B cell (primary cell): ENCODE measurements at regions not wholly inside any gene's neighbourhood (a gene's known extent, or its start where the extent isn't known, plus 50 kb on each side); places are given as distances from the start of the nearest gene placed in this dataset.

Experiments used
- ATAC-seq: fragments of 200-7000 bp; cut with Tn5 transposase; one replicate; pipeline ENCODE4 v1.10.0; 2021; ENCODE audit warnings: low read depth, mild to moderate bottlenecking, moderate number of reproducible peaks, moderate library complexity
- CTCF ChIA-PET: fragments of 350-600 bp; sonication (Branson Sonifier 250); formaldehyde crosslinking; loops from one replicate; lab custom pipeline; 2021; ENCODE audit warnings: antibody characterized with exemption, inconsistent platforms; lab: Charles Lee
- POLR2A ChIA-PET: fragments of 350-600 bp; sonication (Branson Sonifier 250); formaldehyde crosslinking; loops from one replicate; lab custom pipeline; 2021; ENCODE audit warnings: antibody characterized with exemption; lab: Charles Lee
- DNase-seq: peaks from one replicate; pipeline ENCODE4 v3.0.0; 2013
- H2AFZ ChIP-seq: 2 replicates; pipeline ENCODE4 v1.6.1; 2012; ENCODE audit warnings: mild to moderate bottlenecking, low read depth, low read length; ENCODE audit not compliant: insufficient read depth, poor library complexity, severe bottlenecking
- H3K27ac ChIP-seq, 2 donors: 1 replicate in 1 of 2; 2 replicates in 1 of 2; pipeline ENCODE4 v1.5.1; 2012 to 2013; ENCODE audit warnings: low read length in 2 of 2, mild to moderate bottlenecking in 2 of 2, moderate library complexity in 1 of 2
- H3K27me3 ChIP-seq, 4 experiments: fragments of 200-600 bp in 1 of 4; sonication (generic) in 1 of 4; replicated peaks in 1 of 4; 1 replicate in 2 of 4; 2 replicates in 2 of 4; pipeline versions ENCODE4 v1.6.1 to v1.7.0; 2013 to 2016; ENCODE audit warnings: low read length in 3 of 4, mild to moderate bottlenecking in 2 of 4, mixed read lengths in 1 of 4, moderate library complexity in 1 of 4; ENCODE audit not compliant: insufficient read depth in 4 of 4, control insufficient read depth in 3 of 4; ENCODE audit errors: control extremely low read depth in 1 of 4
- H3K36me3 ChIP-seq, 2 experiments: replicated peaks in 1 of 2; 1 replicate in 1 of 2; 2 replicates in 1 of 2; pipeline versions ENCODE4 v1.6.1 to v1.7.1; 2013; ENCODE audit warnings: low read length in 1 of 2; ENCODE audit not compliant: insufficient read depth in 2 of 2, control insufficient read depth in 1 of 2; ENCODE audit errors: control extremely low read depth in 1 of 2, extremely low read depth in 1 of 2
- H3K4me1 ChIP-seq, 2 donors: fragments of 200-600 bp in 1 of 2; sonication (generic) in 1 of 2; 1 replicate in 1 of 2; 2 replicates in 1 of 2; pipeline versions ENCODE4 v1.5.1 to v1.6.1; 2013 to 2017; ENCODE audit warnings: low read length in 2 of 2; ENCODE audit not compliant: control insufficient read depth in 2 of 2, insufficient read depth in 2 of 2
- H3K4me2 ChIP-seq: replicated peaks from 2 replicates; pipeline ENCODE3; 2012; ENCODE audit warnings: mild to moderate bottlenecking, low read depth, low read length; ENCODE audit not compliant: poor library complexity, severe bottlenecking
- H3K4me3 ChIP-seq, 5 experiments: fragments of 200-600 bp in 1 of 5; sonication (generic) in 1 of 5; 1 replicate in 3 of 5; 2 replicates in 2 of 5; pipeline versions ENCODE4 v1.5.1 to v1.7.0; 2011 to 2016; ENCODE audit warnings: low read length in 4 of 5, mild to moderate bottlenecking in 4 of 5, low read depth in 2 of 5, control low read depth in 1 of 5, moderate library complexity in 1 of 5; ENCODE audit not compliant: insufficient read depth in 1 of 5; ENCODE audit errors: control extremely low read depth in 1 of 5, extremely low read depth in 1 of 5
- H3K79me2 ChIP-seq: fragments of 200-600 bp; sonication (generic); one replicate; pipeline ENCODE4 v1.6.0; 2016; ENCODE audit warnings: low read length; ENCODE audit not compliant: control insufficient read depth, insufficient read depth
- H3K9ac ChIP-seq: fragments of 200-600 bp; sonication (generic); 2 replicates; pipeline ENCODE4 v1.6.1; 2017; ENCODE audit warnings: mild to moderate bottlenecking, low read length, moderate library complexity
- H3K9me3 ChIP-seq, 3 donors: one replicate each; pipeline versions ENCODE4 v1.6.1 to v1.7.1; 2013; ENCODE audit warnings: low read length in 2 of 3; ENCODE audit not compliant: control insufficient read depth in 2 of 3, insufficient read depth in 1 of 3; ENCODE audit errors: control extremely low read depth in 1 of 3
- H4K20me1 ChIP-seq: 2 replicates; pipeline ENCODE4 v1.6.0; 2012; ENCODE audit warnings: mild to moderate bottlenecking, low read length; ENCODE audit not compliant: insufficient read depth, control insufficient read depth, poor library complexity, severe bottlenecking
- H3K27ac Mint-ChIP-seq: one replicate; pipeline ENCODE4 v1.8.0; 2021; ENCODE audit warnings: mixed read lengths
- H3K27me3 Mint-ChIP-seq: one replicate; pipeline ENCODE4 v1.8.0; 2021; ENCODE audit warnings: mixed read lengths
- H3K4me1 Mint-ChIP-seq: one replicate; pipeline ENCODE4 v1.8.0; 2021; ENCODE audit warnings: mixed read lengths
- H3K4me3 Mint-ChIP-seq: one replicate; pipeline ENCODE4 v1.8.0; 2021; ENCODE audit warnings: mixed read lengths
- H3K9me3 Mint-ChIP-seq: one replicate; pipeline ENCODE4 v1.8.0; 2022; ENCODE audit warnings: mixed read lengths; ENCODE audit not compliant: insufficient read depth
- EZH2 ChIP-seq: IDR thresholded peaks from 2 replicates; pipeline ENCODE4 v1.6.1; 2012; ENCODE audit warnings: borderline replicate concordance, low read depth, mild to moderate bottlenecking, moderate library complexity, low read length; ENCODE audit not compliant: insufficient read depth, poor library complexity, severe bottlenecking
- WGBS: methylation state at CpG from one replicate; pipeline ENCODE4 v1.1.5; 2013; ENCODE audit warnings: missing lambda C conversion rate; ENCODE audit not compliant: insufficient coverage; 5-methylcytosine and 5-hydroxymethylcytosine counted together
- intact Hi-C: fragments of 100-400 bp; cut with micrococcal nuclease; formaldehyde crosslinking; loops from one replicate; pipeline ENCODE4 v1.10.0; 2022
- TF ChIP-seq, protein P1 (sequence below): fragments of 200-600 bp; IDR thresholded peaks from one replicate; pipeline ENCODE4 v1.8.0; 2022; ENCODE audit warnings: antibody characterized with exemption, mild to moderate bottlenecking

DNA sequence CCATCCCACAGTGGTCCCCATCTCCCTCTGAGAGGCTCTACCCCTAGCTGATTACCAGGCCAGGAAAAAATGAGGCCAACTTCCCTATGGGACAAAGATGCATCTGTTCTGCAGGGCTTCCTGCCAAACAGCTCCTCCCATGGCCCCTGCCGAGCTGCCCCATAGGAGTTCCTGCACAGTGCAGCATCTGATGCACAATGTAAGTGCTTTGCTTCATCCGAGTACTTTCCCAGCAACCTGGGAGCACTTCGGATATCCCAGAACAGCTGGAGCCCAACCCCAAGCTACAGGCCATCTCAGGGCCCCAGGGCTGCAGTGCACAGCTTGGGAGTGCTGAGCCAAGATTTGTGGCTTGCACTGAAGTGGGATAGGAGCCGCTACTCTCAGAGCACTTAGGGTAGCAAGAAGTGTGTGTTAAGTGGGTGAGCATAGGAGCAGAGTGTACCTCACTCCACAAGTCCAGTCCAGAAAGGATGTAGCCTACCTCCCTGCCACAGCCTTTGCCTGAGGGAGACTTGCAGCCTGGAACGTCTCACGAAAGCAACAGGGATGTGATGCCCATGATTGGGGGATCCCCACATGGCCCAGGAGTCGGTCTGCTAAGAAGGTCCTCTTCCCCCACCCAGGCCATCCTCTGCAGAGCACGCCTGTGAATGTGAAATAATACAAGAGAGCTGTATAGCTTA is 209.6 kb upstream of the VWC2 start:
- ChIA-PET POLR2A (no interaction called here), CTCF (no interaction called here)
- H2AFZ ChIP-seq: no peak overlapping the region
- no peaks in the 10 kb centered on the region for H3K36me3 ChIP-seq
- no peaks in the 10 kb centered on the region for H3K27me3 Mint-ChIP-seq
- H3K27ac Mint-ChIP-seq: no peak overlapping the region
- H3K27me3 ChIP-seq: no peaks in the 10 kb centered on the region
- DNase-seq (no peak), ATAC-seq (no peak)
- no peak overlapping the region for H3K4me2 ChIP-seq
- no peak for TF ChIP-seq EZH2
- TF ChIP-seq, protein P1, sequence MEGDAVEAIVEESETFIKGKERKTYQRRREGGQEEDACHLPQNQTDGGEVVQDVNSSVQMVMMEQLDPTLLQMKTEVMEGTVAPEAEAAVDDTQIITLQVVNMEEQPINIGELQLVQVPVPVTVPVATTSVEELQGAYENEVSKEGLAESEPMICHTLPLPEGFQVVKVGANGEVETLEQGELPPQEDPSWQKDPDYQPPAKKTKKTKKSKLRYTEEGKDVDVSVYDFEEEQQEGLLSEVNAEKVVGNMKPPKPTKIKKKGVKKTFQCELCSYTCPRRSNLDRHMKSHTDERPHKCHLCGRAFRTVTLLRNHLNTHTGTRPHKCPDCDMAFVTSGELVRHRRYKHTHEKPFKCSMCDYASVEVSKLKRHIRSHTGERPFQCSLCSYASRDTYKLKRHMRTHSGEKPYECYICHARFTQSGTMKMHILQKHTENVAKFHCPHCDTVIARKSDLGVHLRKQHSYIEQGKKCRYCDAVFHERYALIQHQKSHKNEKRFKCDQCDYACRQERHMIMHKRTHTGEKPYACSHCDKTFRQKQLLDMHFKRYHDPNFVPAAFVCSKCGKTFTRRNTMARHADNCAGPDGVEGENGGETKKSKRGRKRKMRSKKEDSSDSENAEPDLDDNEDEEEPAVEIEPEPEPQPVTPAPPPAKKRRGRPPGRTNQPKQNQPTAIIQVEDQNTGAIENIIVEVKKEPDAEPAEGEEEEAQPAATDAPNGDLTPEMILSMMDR: no peak
- H3K4me3 Mint-ChIP-seq: no peak overlapping the region
- intact Hi-C loops: no loop called here
- no peak overlapping the region for H3K9ac ChIP-seq
- WGBS: 81% methylated on average over 3 of the region's 8 CpGs
- peaks cover 10% of the 10 kb centered on the region for H3K9me3 Mint-ChIP-seq
- no peak overlapping the region for H3K4me3 ChIP-seq
- H3K79me2 ChIP-seq: no peaks in the 10 kb centered on the region
- H3K27ac ChIP-seq: no peak overlapping the region
- H3K4me1 ChIP-seq: no peaks in the 10 kb centered on the region
- H3K9me3 ChIP-seq: peaks cover 0 to 9% (median 0%) of the 10 kb centered on the region in 3 donors
- no peaks in the 10 kb centered on the region for H4K20me1 ChIP-seq
- no peaks in the 10 kb centered on the region for H3K4me1 Mint-ChIP-seq

DNA sequence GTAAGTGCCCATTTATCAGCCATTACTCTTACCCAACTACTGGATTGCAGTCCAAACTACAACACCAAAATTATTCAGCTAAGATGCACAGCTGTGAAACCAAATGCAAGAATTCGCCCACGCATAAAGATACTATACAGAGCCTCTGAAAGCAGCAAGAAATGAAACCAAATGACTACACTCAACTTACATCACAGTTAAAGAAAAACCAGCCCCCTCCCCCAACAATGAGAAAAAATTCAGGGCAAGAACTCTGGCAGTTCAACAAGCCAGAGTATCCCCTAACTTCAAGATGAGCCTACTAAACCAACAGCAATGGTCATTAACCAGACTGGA is 209.1 kb upstream of the VWC2 start:
- Histone ChIP-seq H3K36me3 (no peaks in the 10 kb centered on the region), H3K4me3 (no peak overlapping the region), H2AFZ (no peak overlapping the region), H3K4me2 (no peak overlapping the region), H3K27ac (no peak overlapping the region), H4K20me1 (no peaks in the 10 kb centered on the region), H3K79me2 (no peaks in the 10 kb centered on the region), H3K9me3 (peaks cover 0 to 12% (median 0%) of the 10 kb centered on the region in 3 donors), H3K27me3 (no peaks in the 10 kb centered on the region), H3K4me1 (no peaks in the 10 kb centered on the region), H3K9ac (no peak overlapping the region)
- DNase-seq (no peak), ATAC-seq (no peak)
- no peaks in the 10 kb centered on the region for H3K4me1 Mint-ChIP-seq
- no peak overlapping the region for H3K4me3 Mint-ChIP-seq
- ChIA-PET POLR2A (no interaction called here), CTCF (no interaction called here)
- H3K27ac Mint-ChIP-seq: no peak overlapping the region
- H3K9me3 Mint-ChIP-seq: peaks cover 10% of the 10 kb centered on the region
- TF ChIP-seq EZH2: no peak
- TF ChIP-seq, protein P1: no peak
- WGBS: 83% methylated on average over 2 of the region's 2 CpGs
- intact Hi-C loops: no loop called here
- no peaks in the 10 kb centered on the region for H3K27me3 Mint-ChIP-seq
